Epidermal melanocyte (primary cell): ENCODE measurements at regions not wholly inside any gene's neighbourhood (a gene's known extent, or its start where the extent isn't known, plus 50 kb on each side); places are given as distances from the start of the nearest gene placed in this dataset.

Experiments
- DNase-seq: peaks from one replicate; pipeline ENCODE4 v3.0.0; 2011; ENCODE audit warnings: low spot score; ENCODE audit not compliant: insufficient read length

- no peak for DNase-seq
These were observed 137.1 kb upstream of the NDUFV2 start for GRCh38 chr18:8965398-8965797.

- no peak for DNase-seq
These were observed 135.7 kb upstream of the NDUFV2 start for GRCh38 chr18:8966821-8967220.

GRCh38 chr18:8967573-8967972, 134.9 kb upstream of the NDUFV2 start:
- no peak for DNase-seq

- no peak for DNase-seq
These were observed 132.7 kb upstream of the NDUFV2 start for GRCh38 chr18:8969639-8970390.

- no peak for DNase-seq
These were observed 131.7 kb upstream of the NDUFV2 start for GRCh38 chr18:8970843-8971242.

GRCh38 chr18:8972116-8972515, 130.4 kb upstream of the NDUFV2 start:
- DNase-seq: no peak

- no peak for DNase-seq
These were observed 128.2 kb upstream of the NDUFV2 start for GRCh38 chr18:8974279-8974678.

- no peak for DNase-seq
These were observed 127.8 kb upstream of the NDUFV2 start for GRCh38 chr18:8974696-8975095.

- no peak for DNase-seq
These were observed 126.9 kb upstream of the NDUFV2 start for GRCh38 chr18:8975624-8976023.

- no peak for DNase-seq
These were observed 125.9 kb upstream of the NDUFV2 start for GRCh38 chr18:8976606-8977005.

- no peak for DNase-seq
These were observed 125.3 kb upstream of the NDUFV2 start for GRCh38 chr18:8977166-8977565.

GRCh38 chr18:8977701-8978100, 124.8 kb upstream of the NDUFV2 start:
- DNase-seq: no peak

GRCh38 chr18:8978394-8978793, 124.1 kb upstream of the NDUFV2 start:
- DNase-seq: no peak

- DNase-seq: no peak
These were observed 123.1 kb upstream of the NDUFV2 start for GRCh38 chr18:8979258-8979988.

- DNase-seq: no peak
These were observed 122.0 kb upstream of the NDUFV2 start for GRCh38 chr18:8980496-8980895.

- no peak for DNase-seq
These were observed 121.6 kb upstream of the NDUFV2 start for GRCh38 chr18:8980918-8981317.

- peak; percentile 51 for DNase-seq
These were observed 119.9 kb upstream of the NDUFV2 start for GRCh38 chr18:8982416-8983183.

- no peak for DNase-seq
These were observed 119.3 kb upstream of the NDUFV2 start for GRCh38 chr18:8983195-8983594.

- DNase-seq: no peak
These were observed 118.3 kb upstream of the NDUFV2 start for GRCh38 chr18:8984131-8984721.

GRCh38 chr18:8987241-8987640, 115.3 kb upstream of the NDUFV2 start:
- no peak for DNase-seq

GRCh38 chr18:8988260-8988871, 114.1 kb upstream of the NDUFV2 start:
- no peak for DNase-seq
